SK-N-SH (cell line): ENCODE measurements at regions not wholly inside any gene's neighbourhood (a gene's known extent, or its start where the extent isn't known, plus 50 kb on each side); places are given as distances from the start of the nearest gene placed in this dataset.

Experiments used
- CTCF ChIA-PET: fragments of 300-600, 350-600 bp; formaldehyde crosslinking; extraction: SDS; loops from one replicate; lab custom pipeline; 2021; lab: Yijun Ruan, JAX
- POLR2A ChIA-PET: fragments of 350-600 bp; sonication (Branson Sonifier 250); formaldehyde crosslinking; extraction: SDS; loops from one replicate; lab custom pipeline; 2020; ENCODE audit warnings: antibody characterized with exemption, inconsistent platforms; lab: Yijun Ruan, JAX
- DNase-seq: peaks from one replicate; pipeline ENCODE4 v3.0.0; 2012
- H2AFZ ChIP-seq: fragments of 200-600 bp; sonication (generic); 2 replicates; pipeline ENCODE4 v1.8.1; 2016; ENCODE audit warnings: antibody characterized with exemption, mild to moderate bottlenecking, low read depth
- H3F3A ChIP-seq: fragments of 200-600 bp; sonication (generic); replicated peaks from 2 replicates; pipeline ENCODE3; 2016; ENCODE audit warnings: antibody characterized with exemption, mild to moderate bottlenecking; ENCODE audit not compliant: insufficient read depth
- H3K27ac ChIP-seq, 2 experiments: fragments of 200-500 bp in 1 of 2; fragments of 200-600 bp in 1 of 2; sonication (Bioruptor generic) in 1 of 2; sonication (generic), shearing (Covaris generic) in 1 of 2; 2 replicates each; pipeline versions ENCODE4 v1.5.1 to v1.6.1; 2014 to 2016; ENCODE audit warnings: low read depth in 2 of 2, inconsistent platforms in 1 of 2, low read length in 1 of 2, mild to moderate bottlenecking in 1 of 2, mixed read lengths in 1 of 2
- H3K27me3 ChIP-seq: fragments of 200-600 bp; sonication (generic), shearing (Covaris generic); 2 replicates; pipeline ENCODE4 v1.6.1; 2016; ENCODE audit warnings: mixed run types; ENCODE audit not compliant: insufficient read depth
- H3K36me3 ChIP-seq, 2 experiments: fragments of 200-500 bp in 1 of 2; fragments of 200-600 bp in 1 of 2; sonication (Bioruptor generic) in 1 of 2; sonication (generic) in 1 of 2; replicated peaks in 1 of 2; 2 replicates each; pipeline versions ENCODE3 to v1.5.1; 2014 to 2016; ENCODE audit warnings: low read length in 1 of 2, mild to moderate bottlenecking in 1 of 2; ENCODE audit not compliant: insufficient read depth in 2 of 2, control insufficient read depth in 1 of 2
- H3K4me1 ChIP-seq, 2 experiments: fragments of 200-500 bp in 1 of 2; fragments of 200-600 bp in 1 of 2; sonication (Bioruptor generic) in 1 of 2; sonication (generic), shearing (Covaris generic) in 1 of 2; 2 replicates each; pipeline versions ENCODE4 v1.5.1 to v1.6.1; 2014 to 2016; ENCODE audit warnings: low read depth in 1 of 2, low read length in 1 of 2, mixed run types in 1 of 2; ENCODE audit not compliant: insufficient read depth in 2 of 2, control insufficient read depth in 1 of 2
- H3K4me2 ChIP-seq: fragments of 200-600 bp; sonication (generic), shearing (Covaris generic); 2 replicates; pipeline ENCODE4 v1.6.1; 2017; ENCODE audit warnings: mixed run types
- H3K4me3 ChIP-seq, 2 experiments: fragments of 200-500 bp in 1 of 2; fragments of 200-600 bp in 1 of 2; sonication (Bioruptor generic) in 1 of 2; sonication (generic), shearing (Covaris generic) in 1 of 2; 2 replicates each; pipeline versions ENCODE4 v1.5.1 to v1.8.1; 2014 to 2016; ENCODE audit warnings: low read depth in 2 of 2, inconsistent platforms in 1 of 2, low read length in 1 of 2, mild to moderate bottlenecking in 1 of 2, mixed read lengths in 1 of 2, moderate library complexity in 1 of 2
- H3K79me2 ChIP-seq: fragments of 200-600 bp; sonication (generic); 2 replicates; pipeline ENCODE4 v1.8.1; 2017; ENCODE audit warnings: mild to moderate bottlenecking; ENCODE audit not compliant: insufficient read depth
- H3K9ac ChIP-seq: fragments of 200-600 bp; sonication (generic); 2 replicates; pipeline ENCODE4 v1.6.1; 2017; ENCODE audit warnings: mixed run types
- H3K9me2 ChIP-seq: fragments of 200-600 bp; sonication (generic); 2 replicates; pipeline ENCODE4 v1.6.1; 2017; ENCODE audit warnings: mixed run types
- H3K9me3 ChIP-seq: fragments of 200-600 bp; sonication (generic); 2 replicates; pipeline ENCODE4 v1.6.1; 2017; ENCODE audit warnings: mixed run types, mild to moderate bottlenecking, moderate library complexity
- H4K20me1 ChIP-seq: fragments of 200-600 bp; sonication (generic); 2 replicates; pipeline ENCODE4 v1.6.1; 2017; ENCODE audit warnings: mild to moderate bottlenecking, mixed run types; ENCODE audit not compliant: insufficient read depth
- CHD2 ChIP-seq: fragments of 150-350 bp; IDR thresholded peaks from 2 replicates; pipeline ENCODE4 v1.6.1; 2018; ENCODE audit warnings: low read length; ENCODE audit not compliant: partially characterized antibody
- FOXJ3 ChIP-seq: sonication (generic); formaldehyde crosslinking; IDR thresholded peaks from 2 replicates; pipeline ENCODE4 v1.5.1; 2020; ENCODE audit warnings: mild to moderate bottlenecking, missing genetic modification reagents
- GATA2 ChIP-seq: sonication (generic); formaldehyde crosslinking; IDR thresholded peaks from 2 replicates; pipeline ENCODE4 v1.5.0; 2020; ENCODE audit warnings: mild to moderate bottlenecking, missing genetic modification reagents
- JUND ChIP-seq: IDR thresholded peaks from 2 replicates; pipeline ENCODE4 v1.4.0; 2012
- MEF2A ChIP-seq: IDR thresholded peaks from 2 replicates; pipeline ENCODE4 v1.4.0; 2012; ENCODE audit warnings: low read depth, borderline replicate concordance
- NFIC ChIP-seq: IDR thresholded peaks from 2 replicates; pipeline ENCODE4 v1.4.0; 2012; ENCODE audit warnings: borderline replicate concordance
- NRF1 ChIP-seq: IDR thresholded peaks from 2 replicates; pipeline ENCODE4 v1.6.1; 2012; ENCODE audit warnings: low read depth, mild to moderate bottlenecking, low read length
- POLR2AphosphoS5 ChIP-seq: IDR thresholded peaks from 2 replicates; pipeline ENCODE4 v1.6.1; 2012; ENCODE audit warnings: low read depth, low read length
- RAD21 ChIP-seq: IDR thresholded peaks from 2 replicates; pipeline ENCODE4 v1.6.1; 2012; ENCODE audit warnings: mild to moderate bottlenecking, low read length
- RCOR1 ChIP-seq: fragments of 150-350 bp; IDR thresholded peaks from 2 replicates; pipeline ENCODE4 v1.6.1; 2017; ENCODE audit warnings: antibody characterized with exemption, low read length
- REST ChIP-seq: IDR thresholded peaks from 2 replicates; pipeline ENCODE4 v1.6.1; 2012; ENCODE audit warnings: mild to moderate bottlenecking, low read depth, low read length, moderate library complexity
- SMC3 ChIP-seq: IDR thresholded peaks from 2 replicates; pipeline ENCODE4 v1.6.1; 2012; ENCODE audit warnings: low read depth, low read length, improper control_type of control experiment
- YY1 ChIP-seq: IDR thresholded peaks from 2 replicates; pipeline ENCODE4 v1.4.0; 2012; ENCODE audit warnings: low read depth, mild to moderate bottlenecking
- WGBS: methylation state at CpG from one replicate; pipeline ENCODE4 v1.1.6; 2017; ENCODE audit warnings: low lambda C conversion rate; 5-methylcytosine and 5-hydroxymethylcytosine counted together
- TF ChIP-seq, protein P1 (sequence below): fragments of 150-350 bp; IDR thresholded peaks from 2 replicates; pipeline ENCODE4 v1.6.1; 2017; ENCODE audit warnings: antibody characterized with exemption, low read length, low read depth, borderline replicate concordance
- TF ChIP-seq, protein P2 (sequence below): IDR thresholded peaks from 2 replicates; pipeline ENCODE4 v1.4.0; 2012; ENCODE audit warnings: low read depth
- TF ChIP-seq, protein P3 (sequence below): IDR thresholded peaks from 2 replicates; pipeline ENCODE4 v1.4.0; 2012; ENCODE audit warnings: low read depth, borderline replicate concordance

- no peak for TF ChIP-seq REST
- TF ChIP-seq RCOR1, result no peak
- no peak for TF ChIP-seq CHD2
Measured at GRCh38 chr1:56441601-56442000, 137.8 kb downstream of the PLPP3 start (continued).

- no peak overlapping the region for H2AFZ ChIP-seq
- no peaks in the 10 kb centered on the region for H3K27me3 ChIP-seq
- peaks cover 0 to 40% of the 10 kb centered on the region in 2 experiments; a peak in 2 of 4 replicates for H3K4me1 ChIP-seq
- DNase-seq, result no peak
- TF ChIP-seq, protein P1, sequence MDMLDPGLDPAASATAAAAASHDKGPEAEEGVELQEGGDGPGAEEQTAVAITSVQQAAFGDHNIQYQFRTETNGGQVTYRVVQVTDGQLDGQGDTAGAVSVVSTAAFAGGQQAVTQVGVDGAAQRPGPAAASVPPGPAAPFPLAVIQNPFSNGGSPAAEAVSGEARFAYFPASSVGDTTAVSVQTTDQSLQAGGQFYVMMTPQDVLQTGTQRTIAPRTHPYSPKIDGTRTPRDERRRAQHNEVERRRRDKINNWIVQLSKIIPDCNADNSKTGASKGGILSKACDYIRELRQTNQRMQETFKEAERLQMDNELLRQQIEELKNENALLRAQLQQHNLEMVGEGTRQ, result no peak
- TF ChIP-seq NRF1, result no peak
- no peak for TF ChIP-seq YY1
- TF ChIP-seq, protein P2, sequence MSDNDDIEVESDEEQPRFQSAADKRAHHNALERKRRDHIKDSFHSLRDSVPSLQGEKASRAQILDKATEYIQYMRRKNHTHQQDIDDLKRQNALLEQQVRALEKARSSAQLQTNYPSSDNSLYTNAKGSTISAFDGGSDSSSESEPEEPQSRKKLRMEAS, result no peak
- TF ChIP-seq SMC3, result no peak
- no peak for TF ChIP-seq NFIC
- no peak for TF ChIP-seq FOXJ3 (CRISPR knock-in tag)
- TF ChIP-seq RAD21, result no peak
- TF ChIP-seq JUND, result no peak
- TF ChIP-seq GATA2 (CRISPR knock-in tag), result no peak
- no peak for TF ChIP-seq POLR2AphosphoS5
- no peak for TF ChIP-seq MEF2A
- TF ChIP-seq, protein P3, sequence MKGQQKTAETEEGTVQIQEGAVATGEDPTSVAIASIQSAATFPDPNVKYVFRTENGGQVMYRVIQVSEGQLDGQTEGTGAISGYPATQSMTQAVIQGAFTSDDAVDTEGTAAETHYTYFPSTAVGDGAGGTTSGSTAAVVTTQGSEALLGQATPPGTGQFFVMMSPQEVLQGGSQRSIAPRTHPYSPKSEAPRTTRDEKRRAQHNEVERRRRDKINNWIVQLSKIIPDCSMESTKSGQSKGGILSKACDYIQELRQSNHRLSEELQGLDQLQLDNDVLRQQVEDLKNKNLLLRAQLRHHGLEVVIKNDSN, result no peak
- CTCF ChIA-PET, result no interaction called here
- H4K20me1 ChIP-seq, result no peaks in the 10 kb centered on the region
- H3K36me3 ChIP-seq, result no peaks in the 10 kb centered on the region
- no peaks in the 10 kb centered on the region for H3F3A ChIP-seq
- WGBS, result 54% methylated on average over 3 of the region's 4 CpGs
- H3K79me2 ChIP-seq, result no peaks in the 10 kb centered on the region
- no peaks in the 10 kb centered on the region for H3K9me3 ChIP-seq
- peak overlapping the region in 1 of 2 experiments; percentile 82; a peak in 2 of 4 replicates for H3K27ac ChIP-seq
- POLR2A ChIA-PET, result no interaction called here
- H3K4me2 ChIP-seq, result no peak overlapping the region
- no peak overlapping the region for H3K4me3 ChIP-seq
- no peaks in the 10 kb centered on the region for H3K9me2 ChIP-seq
- no peak overlapping the region for H3K9ac ChIP-seq
Measured at GRCh38 chr1:56439610-56440264, 139.6 kb downstream of the PLPP3 start.
